Adrenal gland (tissue), 5 donors: ENCODE measurements at regions not wholly inside any gene's neighbourhood (a gene's known extent, or its start where the extent isn't known, plus 50 kb on each side); places are given as distances from the start of the nearest gene placed in this dataset.
"Not testable (repeated sequence)": the region's sequence is repeated elsewhere in the genome, so short reads cannot be mapped to it uniquely, and the experiment has no call there.

ENCODE experiments used
- POLR2A ChIP-seq, 2 donors: fragments of 450-650 bp; IDR thresholded peaks; one replicate each; pipeline ENCODE4 v1.6.1; 2017; ENCODE audit warnings: antibody characterized with exemption in 2 of 2, mild to moderate bottlenecking in 2 of 2, moderate library complexity in 1 of 2
- TF ChIP-seq, protein P1 (sequence below), 6 experiments: fragments of 450-650 bp in 4 of 6; fragments of 200-600 bp in 2 of 6; sonication (generic) in 1 of 6; IDR thresholded peaks; 1 replicate in 5 of 6; 2 replicates in 1 of 6; pipeline versions ENCODE4 v1.5.1 to v1.8.0; 2016 to 2021; ENCODE audit warnings: antibody characterized with exemption in 6 of 6, mild to moderate bottlenecking in 2 of 6, moderate library complexity in 1 of 6
- donor health status: DM: no; HTN: no; CAD: no.

DNA sequence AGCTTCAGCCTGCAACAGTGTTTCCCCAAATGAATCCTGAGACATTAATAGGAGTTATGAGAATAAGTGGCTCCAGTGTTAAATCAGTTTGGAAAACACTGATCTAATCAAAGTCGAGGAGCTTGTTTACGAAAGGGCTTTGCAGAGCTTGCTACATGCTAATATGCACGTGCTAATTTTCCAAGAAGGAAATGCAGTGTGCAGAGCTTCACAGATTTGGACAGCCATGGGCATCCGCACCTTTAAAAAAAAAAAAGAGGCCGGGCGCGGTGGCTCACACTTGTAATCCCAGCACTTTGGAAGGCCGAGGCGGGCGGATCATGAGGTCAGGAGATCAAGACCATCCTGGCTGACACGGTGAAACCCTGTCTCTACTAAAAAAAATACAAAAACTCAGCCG lies 79.7 kb upstream of the LMO2 start:
- TF ChIP-seq, protein P1, sequence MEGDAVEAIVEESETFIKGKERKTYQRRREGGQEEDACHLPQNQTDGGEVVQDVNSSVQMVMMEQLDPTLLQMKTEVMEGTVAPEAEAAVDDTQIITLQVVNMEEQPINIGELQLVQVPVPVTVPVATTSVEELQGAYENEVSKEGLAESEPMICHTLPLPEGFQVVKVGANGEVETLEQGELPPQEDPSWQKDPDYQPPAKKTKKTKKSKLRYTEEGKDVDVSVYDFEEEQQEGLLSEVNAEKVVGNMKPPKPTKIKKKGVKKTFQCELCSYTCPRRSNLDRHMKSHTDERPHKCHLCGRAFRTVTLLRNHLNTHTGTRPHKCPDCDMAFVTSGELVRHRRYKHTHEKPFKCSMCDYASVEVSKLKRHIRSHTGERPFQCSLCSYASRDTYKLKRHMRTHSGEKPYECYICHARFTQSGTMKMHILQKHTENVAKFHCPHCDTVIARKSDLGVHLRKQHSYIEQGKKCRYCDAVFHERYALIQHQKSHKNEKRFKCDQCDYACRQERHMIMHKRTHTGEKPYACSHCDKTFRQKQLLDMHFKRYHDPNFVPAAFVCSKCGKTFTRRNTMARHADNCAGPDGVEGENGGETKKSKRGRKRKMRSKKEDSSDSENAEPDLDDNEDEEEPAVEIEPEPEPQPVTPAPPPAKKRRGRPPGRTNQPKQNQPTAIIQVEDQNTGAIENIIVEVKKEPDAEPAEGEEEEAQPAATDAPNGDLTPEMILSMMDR (IDR thresholded peaks at IDR 0.05) = not testable (repeated sequence)
- TF ChIP-seq POLR2A (IDR thresholded peaks at IDR 0.05) = not testable (repeated sequence)
